GM18517 (cell line): ENCODE measurements at regions not wholly inside any gene's neighbourhood (a gene's known extent, or its start where the extent isn't known, plus 50 kb on each side); places are given as distances from the start of the nearest gene placed in this dataset.
"Not testable (repeated sequence)": the region's sequence is repeated elsewhere in the genome, so short reads cannot be mapped to it uniquely, and the experiment has no call there.

Experiments
- ATAC-seq: cut with Tn5 transposase; IDR thresholded peaks from one replicate; pipeline ENCODE4 v1.9.1; 2021; ENCODE audit warnings: mild to moderate bottlenecking, moderate library complexity; ENCODE audit not compliant: unreplicated experiment

GRCh38 chr2:187078297-187078696 lies 229.3 kb upstream of the ZSWIM2 start:
- no peak for ATAC-seq

GRCh38 chr2:187075671-187076070 lies 226.7 kb upstream of the ZSWIM2 start:
- ATAC-seq: no peak

- ATAC-seq: no peak
Measured at GRCh38 chr2:187075199-187075635, 226.2 kb upstream of the ZSWIM2 start.

GRCh38 chr2:187058198-187058597 lies 209.2 kb upstream of the ZSWIM2 start:
- ATAC-seq: no peak

- no peak for ATAC-seq
Measured at GRCh38 chr2:187057466-187057865, 208.5 kb upstream of the ZSWIM2 start.

GRCh38 chr2:187056416-187057334 lies 207.7 kb upstream of the ZSWIM2 start:
- ATAC-seq: no peak

GRCh38 chr2:187055463-187055862 lies 206.5 kb upstream of the ZSWIM2 start:
- ATAC-seq: no peak

GRCh38 chr2:187054501-187055319 lies 205.7 kb upstream of the ZSWIM2 start:
- no peak for ATAC-seq

- ATAC-seq: peak; percentile 96
Measured at GRCh38 chr2:187051350-187051749, 202.4 kb upstream of the ZSWIM2 start.

GRCh38 chr2:187050409-187050998 lies 201.5 kb upstream of the ZSWIM2 start:
- ATAC-seq: no peak

- ATAC-seq: no peak
Measured at GRCh38 chr2:187037310-187037709, 188.3 kb upstream of the ZSWIM2 start.

GRCh38 chr2:187034434-187034833 lies 185.5 kb upstream of the ZSWIM2 start:
- ATAC-seq: no peak

GRCh38 chr2:187024739-187025138 lies 175.8 kb upstream of the ZSWIM2 start:
- no peak for ATAC-seq

- ATAC-seq: not testable (repeated sequence)
Measured at GRCh38 chr2:187023996-187024395, 175.0 kb upstream of the ZSWIM2 start.

- ATAC-seq: no peak
Measured at GRCh38 chr2:187017438-187017837, 168.5 kb upstream of the ZSWIM2 start.

GRCh38 chr2:187013058-187013457 lies 164.1 kb upstream of the ZSWIM2 start:
- no peak for ATAC-seq

- no peak for ATAC-seq
Measured at GRCh38 chr2:187011206-187011832, 162.3 kb upstream of the ZSWIM2 start.

- no peak for ATAC-seq
Measured at GRCh38 chr2:187009483-187010239, 160.7 kb upstream of the ZSWIM2 start.

- no peak for ATAC-seq
Measured at GRCh38 chr2:187008111-187008510, 159.1 kb upstream of the ZSWIM2 start.

- no peak for ATAC-seq
Measured at GRCh38 chr2:187003611-187004010, 154.6 kb upstream of the ZSWIM2 start.
